ENCODE measurements at regions not wholly inside any gene's neighbourhood (a gene's known extent, or its start where the extent isn't known, plus 50 kb on each side); places are given as distances from the start of the nearest gene placed in this dataset.

GRCh38 chr13:105937451-105937850 lies 598.0 kb downstream of the EFNB2 start:
- TF ChIP-seq TCF12 (IDR thresholded peaks at IDR 0.05; ENCODE audit: low read depth), result no peak
- TF ChIP-seq CEBPB (IDR thresholded peaks at IDR 0.05), result no peak
- TF ChIP-seq TAF1 (IDR thresholded peaks at IDR 0.05; ENCODE audit: low read depth), result no peak
- no peak for TF ChIP-seq NFIC (IDR thresholded peaks at IDR 0.05)
- TF ChIP-seq TEAD4 (IDR thresholded peaks at IDR 0.05), result no peak
- TF ChIP-seq MAX (IDR thresholded peaks at IDR 0.05), result no peak
